BLaER1 treated with 17β-estradiol and CSF1 and Interleukin-3, amounts not matched to agents 10 nM and 100 nM (cell line): ENCODE measurements at regions not wholly inside any gene's neighbourhood (a gene's known extent, or its start where the extent isn't known, plus 50 kb on each side); places are given as distances from the start of the nearest gene placed in this dataset.

Experiments
- H3K27ac ChIP-seq, 11 experiments: shearing (Covaris generic); formaldehyde crosslinking; 2 replicates each; pipeline ENCODE4 v1.8.1; 2022
- H3K27me3 ChIP-seq, 11 experiments: shearing (Covaris generic); formaldehyde crosslinking; 2 replicates each; pipeline ENCODE4 v1.8.1; 2022
- H3K36me3 ChIP-seq, 11 experiments: shearing (Covaris generic); formaldehyde crosslinking; 2 replicates each; pipeline ENCODE4 v1.8.1; 2022
- H3K4me1 ChIP-seq, 10 experiments: shearing (Covaris generic); formaldehyde crosslinking; 2 replicates each; pipeline ENCODE4 v1.8.1; 2022
- H3K4me2 ChIP-seq, 11 experiments: shearing (Covaris generic); formaldehyde crosslinking; 2 replicates each; pipeline ENCODE4 v1.8.1; 2022
- H3K4me3 ChIP-seq, 10 experiments: shearing (Covaris generic); formaldehyde crosslinking; 2 replicates each; pipeline ENCODE4 v1.8.1; 2022
- H3K9ac ChIP-seq, 11 experiments: shearing (Covaris generic); formaldehyde crosslinking; 2 replicates each; pipeline ENCODE4 v1.8.1; 2022
- H3K9me3 ChIP-seq, 11 experiments: shearing (Covaris generic); formaldehyde crosslinking; replicated peaks in 1 of 11; 2 replicates each; pipeline ENCODE4 v1.8.1; 2022
- H4K20me1 ChIP-seq, 11 experiments: shearing (Covaris generic); formaldehyde crosslinking; 2 replicates each; pipeline ENCODE4 v1.8.1; 2022
- Cebpa-rat ChIP-seq, 11 experiments: shearing (Covaris generic); IDR thresholded peaks; 2 replicates each; pipeline ENCODE4 v1.8.1; 2022

GRCh38 chr9:82784589-82784988 is 278.4 kb downstream of the RASEF start:
- no peak overlapping the region for H3K4me2 ChIP-seq
- H3K36me3 ChIP-seq = no peaks in the 10 kb centered on the region

GRCh38 chr9:82789155-82789824 is 273.7 kb downstream of the RASEF start:
- TF ChIP-seq Cebpa-rat (IDR thresholded peaks at IDR 0.05) = no peak
- H3K4me1 ChIP-seq = peaks cover 7 to 13% (median 10%) of the 10 kb centered on the region in 10 experiments
- H3K27me3 ChIP-seq = no peaks in the 10 kb centered on the region
- no peak overlapping the region for H3K4me3 ChIP-seq
- no peaks in the 10 kb centered on the region for H4K20me1 ChIP-seq
- H3K4me2 ChIP-seq = no peak overlapping the region
- no peaks in the 10 kb centered on the region for H3K36me3 ChIP-seq
- peaks cover 2 to 30% (median 18%) of the 10 kb centered on the region in 11 experiments; a peak in 19 of 22 replicates for H3K9me3 ChIP-seq
- H3K27ac ChIP-seq = no peak overlapping the region
- H3K9ac ChIP-seq = no peak overlapping the region

More at GRCh38 chr9:82784589-82784988, 278.4 kb downstream of the RASEF start:
- no peak overlapping the region for H3K4me3 ChIP-seq
- H3K27me3 ChIP-seq = no peaks in the 10 kb centered on the region
- H4K20me1 ChIP-seq = no peaks in the 10 kb centered on the region
- TF ChIP-seq Cebpa-rat (IDR thresholded peaks at IDR 0.05) = no peak
- no peak overlapping the region for H3K27ac ChIP-seq
- H3K4me1 ChIP-seq = peaks cover 0 to 11% (median 6%) of the 10 kb centered on the region in 10 experiments; a peak in 8 of 20 replicates
- H3K9ac ChIP-seq = no peak overlapping the region
- peaks cover 16 to 49% (median 31%) of the 10 kb centered on the region in 11 experiments for H3K9me3 ChIP-seq

GRCh38 chr9:82790875-82791274 is 272.1 kb downstream of the RASEF start:
- no peaks in the 10 kb centered on the region for H4K20me1 ChIP-seq
- H3K9ac ChIP-seq = no peak overlapping the region
- no peaks in the 10 kb centered on the region for H3K36me3 ChIP-seq
- H3K4me2 ChIP-seq = peak overlapping the region; percentile 13 to 73 (median 52)
- no peak overlapping the region for H3K4me3 ChIP-seq
- peak overlapping the region in 6 of 11 experiments; percentile 1 to 69 (median 28); a peak in 8 of 22 replicates for H3K27ac ChIP-seq
- H3K4me1 ChIP-seq = peaks cover 7 to 13% (median 10%) of the 10 kb centered on the region in 10 experiments
- no peaks in the 10 kb centered on the region for H3K27me3 ChIP-seq
- peaks cover 0 to 20% (median 16%) of the 10 kb centered on the region in 11 experiments; a peak in 17 of 22 replicates for H3K9me3 ChIP-seq
- TF ChIP-seq Cebpa-rat (IDR thresholded peaks at IDR 0.05) = no peak

GRCh38 chr9:82791692-82792091 is 271.2 kb downstream of the RASEF start:
- no peaks in the 10 kb centered on the region for H4K20me1 ChIP-seq
- no peak overlapping the region for H3K9ac ChIP-seq
- peaks cover 7 to 13% (median 10%) of the 10 kb centered on the region in 10 experiments for H3K4me1 ChIP-seq
- TF ChIP-seq Cebpa-rat (IDR thresholded peaks at IDR 0.05) = no peak
- H3K4me2 ChIP-seq = peak overlapping the region in 9 of 11 experiments; percentile 13 to 73 (median 53); a peak in 14 of 22 replicates
- H3K27ac ChIP-seq = peak overlapping the region in 3 of 11 experiments; percentile 48 to 69 (median 58); a peak in 3 of 22 replicates
- H3K27me3 ChIP-seq = no peaks in the 10 kb centered on the region
- no peak overlapping the region for H3K4me3 ChIP-seq
- peaks cover 0 to 22% (median 16%) of the 10 kb centered on the region in 11 experiments; a peak in 17 of 22 replicates for H3K9me3 ChIP-seq
- H3K36me3 ChIP-seq = no peaks in the 10 kb centered on the region

GRCh38 chr9:82797534-82797933 is 265.4 kb downstream of the RASEF start:
- no peak overlapping the region for H3K9ac ChIP-seq
- H3K4me2 ChIP-seq = peak overlapping the region in 7 of 11 experiments; percentile 20 to 72 (median 41); a peak in 13 of 22 replicates
- peaks cover 0 to 25% (median 15%) of the 10 kb centered on the region in 11 experiments; a peak in 11 of 22 replicates for H3K9me3 ChIP-seq
- no peak overlapping the region for H3K4me3 ChIP-seq
- no peak for TF ChIP-seq Cebpa-rat (IDR thresholded peaks at IDR 0.05)
- H3K36me3 ChIP-seq = 0 out of 22 replicates have a peak, but pooled peaks cover 0 to 4% (median 0%) of the 10 kb centered on the region in 11 experiments
- H3K27me3 ChIP-seq = no peaks in the 10 kb centered on the region
- no peak overlapping the region for H3K27ac ChIP-seq
- peaks cover 0 to 14% (median 6%) of the 10 kb centered on the region in 10 experiments; a peak in 10 of 20 replicates for H3K4me1 ChIP-seq
- H4K20me1 ChIP-seq = no peaks in the 10 kb centered on the region

- H3K4me2 ChIP-seq = no peak overlapping the region
- H3K36me3 ChIP-seq = 0 out of 22 replicates have a peak, but pooled peaks cover 0 to 4% (median 0%) of the 10 kb centered on the region in 11 experiments
- H3K27ac ChIP-seq = no peak overlapping the region
- peaks cover 0 to 30% (median 15%) of the 10 kb centered on the region in 11 experiments; a peak in 11 of 22 replicates for H3K9me3 ChIP-seq
- no peaks in the 10 kb centered on the region for H3K27me3 ChIP-seq
- no peak overlapping the region for H3K9ac ChIP-seq
- H3K4me1 ChIP-seq = peaks cover 0 to 14% (median 6%) of the 10 kb centered on the region in 10 experiments; a peak in 10 of 20 replicates
- H4K20me1 ChIP-seq = no peaks in the 10 kb centered on the region
- TF ChIP-seq Cebpa-rat (IDR thresholded peaks at IDR 0.05) = no peak
- no peak overlapping the region for H3K4me3 ChIP-seq
These were observed 263.7 kb downstream of the RASEF start for GRCh38 chr9:82799286-82799685.

- Histone ChIP-seq H3K27me3 (no peaks in the 10 kb centered on the region), H3K36me3 (0 out of 22 replicates have a peak, but pooled peaks cover 0 to 4% (median 0%) of the 10 kb centered on the region in 11 experiments), H3K4me2 (peak overlapping the region in 2 of 11 experiments; percentile 14 to 33; a peak in 4 of 22 replicates), H3K9ac (no peak overlapping the region), H3K9me3 (peaks cover 0 to 23% (median 7%) of the 10 kb centered on the region in 11 experiments; a peak in 11 of 22 replicates), H4K20me1 (no peaks in the 10 kb centered on the region), H3K4me3 (no peak overlapping the region), H3K27ac (no peak overlapping the region), H3K4me1 (peaks cover 0 to 8% (median 0%) of the 10 kb centered on the region in 10 experiments; a peak in 1 of 20 replicates)
- no peak for TF ChIP-seq Cebpa-rat (IDR thresholded peaks at IDR 0.05)
These were observed 257.9 kb downstream of the RASEF start for GRCh38 chr9:82805027-82805426.

- Histone ChIP-seq H3K4me2 (no peak overlapping the region), H3K9me3 (peaks cover 0 to 5% (median 0%) of the 10 kb centered on the region in 11 experiments; a peak in 3 of 22 replicates), H3K36me3 (no peaks in the 10 kb centered on the region), H3K9ac (no peak overlapping the region), H3K4me1 (peaks cover 0 to 8% (median 0%) of the 10 kb centered on the region in 10 experiments; a peak in 1 of 20 replicates), H4K20me1 (no peaks in the 10 kb centered on the region), H3K4me3 (no peak overlapping the region), H3K27me3 (no peaks in the 10 kb centered on the region), H3K27ac (no peak overlapping the region)
- no peak for TF ChIP-seq Cebpa-rat (IDR thresholded peaks at IDR 0.05)
These were observed 254.5 kb downstream of the RASEF start for GRCh38 chr9:82808478-82808877.

GRCh38 chr9:82810915-82811314 is 252.0 kb downstream of the RASEF start:
- no peak overlapping the region for H3K27ac ChIP-seq
- no peak overlapping the region for H3K4me3 ChIP-seq
- no peaks in the 10 kb centered on the region for H3K4me1 ChIP-seq
- no peak overlapping the region for H3K9ac ChIP-seq
- H3K9me3 ChIP-seq = peaks cover 0 to 5% (median 0%) of the 10 kb centered on the region in 11 experiments; a peak in 3 of 22 replicates
- no peaks in the 10 kb centered on the region for H3K36me3 ChIP-seq
- TF ChIP-seq Cebpa-rat (IDR thresholded peaks at IDR 0.05) = no peak
- no peaks in the 10 kb centered on the region for H4K20me1 ChIP-seq
- no peak overlapping the region for H3K4me2 ChIP-seq
- no peaks in the 10 kb centered on the region for H3K27me3 ChIP-seq
